ENCODE measurements at regions not wholly inside any gene's neighbourhood (a gene's known extent, or its start where the extent isn't known, plus 50 kb on each side); places are given as distances from the start of the nearest gene placed in this dataset.

DNA sequence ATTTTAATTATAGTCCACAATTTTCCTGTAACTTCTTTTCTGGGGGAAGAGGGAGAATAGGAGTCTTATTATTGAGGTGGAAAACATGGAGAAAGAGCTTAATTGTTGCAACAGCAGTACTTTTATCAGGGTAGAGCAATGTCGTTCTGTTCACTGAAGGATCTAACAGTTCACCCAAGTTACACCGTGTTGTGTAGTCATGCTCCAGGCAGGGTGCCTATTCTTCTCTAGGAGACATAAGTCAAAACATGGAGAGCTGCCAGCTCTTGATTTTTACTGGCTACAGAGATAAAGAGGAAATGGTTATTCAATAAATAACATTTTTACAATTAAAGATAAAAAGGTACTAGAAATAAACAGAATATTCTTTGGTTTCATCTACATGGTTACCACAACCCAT is 594.3 kb upstream of the NETO1 start:
- Histone ChIP-seq H3K4me3 (replicated peaks in 1 of 2; ENCODE audit: low read depth in 1 of 2, low read length in 2 of 2) (no peak overlapping the region), H3K4me1 (ENCODE audit: control insufficient read depth in 1 of 2, insufficient read depth in 2 of 2, low read length in 2 of 2) (no peaks in the 10 kb centered on the region), H4K20me1 (ENCODE audit: insufficient read depth) (no peaks in the 10 kb centered on the region), H3K27ac (ENCODE audit: low read depth, low read length) (no peak overlapping the region), H3K9ac (ENCODE audit: low read length) (no peak overlapping the region), H2AFZ (ENCODE audit: low read depth, low read length, poor library complexity, severe bottlenecking) (no peak overlapping the region), H3K79me2 (ENCODE audit: insufficient read depth, low read length) (no peaks in the 10 kb centered on the region), H3K27me3 (ENCODE audit: insufficient read depth, low read length) (no peaks in the 10 kb centered on the region), H3K9me3 (ENCODE audit: control insufficient read depth in 1 of 2, insufficient read depth in 1 of 2, low read depth in 1 of 2, low read length in 2 of 2) (peaks cover 3 to 29% of the 10 kb centered on the region in 2 experiments; a peak in 2 of 4 replicates), H3K4me2 (ENCODE audit: low read length) (no peak overlapping the region), H3K36me3 (ENCODE audit: control insufficient read depth in 1 of 2, insufficient read depth in 2 of 2, low read length in 2 of 2) (no peaks in the 10 kb centered on the region), H3K9me2 (ENCODE audit: insufficient read depth) (no peaks in the 10 kb centered on the region)
- intact Hi-C loops (cut with micrococcal nuclease) = no loop called here
- ATAC-seq = no peak
- no peak for TF ChIP-seq ZFX (IDR thresholded peaks at IDR 0.05)
- no peak for TF ChIP-seq SP1 (IDR thresholded peaks at IDR 0.05; ENCODE audit: low read depth)
- TF ChIP-seq CEBPB (IDR thresholded peaks at IDR 0.05; ENCODE audit: low read depth) = no peak
- TF ChIP-seq SRF (IDR thresholded peaks at IDR 0.05; ENCODE audit: low read depth) = no peak
- TF ChIP-seq RAD21 (IDR thresholded peaks at IDR 0.05; ENCODE audit: low read depth) = no peak
- no peak for DNase-seq (ENCODE audit: low read depth, low spot score)
- ChIA-PET CTCF (no interaction called here), POLR2A (no interaction called here), RAD21 (ENCODE audit: low non-redundant PET in 1 of 2, low total read pairs in 2 of 2, uncharacterized antibody in 2 of 2, unreplicated experiment in 2 of 2) (no interaction called here)
- no TSS peak for BruUV-seq (replicated peaks)

DNA sequence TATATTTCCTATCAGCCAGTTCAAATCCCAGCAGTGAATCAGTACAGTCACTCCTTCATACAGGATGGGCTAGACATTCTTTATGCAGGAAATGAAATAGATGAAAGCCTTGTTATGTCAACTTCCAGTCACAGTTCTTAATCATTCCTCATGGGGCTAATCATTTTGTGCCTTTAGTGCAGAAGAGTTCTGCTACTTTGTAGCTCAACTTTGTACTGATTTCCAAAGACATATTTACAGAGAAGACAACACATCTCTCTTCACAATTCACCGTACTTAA is 593.9 kb upstream of the NETO1 start:
- H2AFZ ChIP-seq (ENCODE audit: low read depth, low read length, poor library complexity, severe bottlenecking) = no peak overlapping the region
- TF ChIP-seq EGR1 (IDR thresholded peaks at IDR 0.05; ENCODE audit: low read depth) = no peak
- TF ChIP-seq EZH2 (IDR thresholded peaks at IDR 0.05) = no peak
- TF ChIP-seq, protein P1, sequence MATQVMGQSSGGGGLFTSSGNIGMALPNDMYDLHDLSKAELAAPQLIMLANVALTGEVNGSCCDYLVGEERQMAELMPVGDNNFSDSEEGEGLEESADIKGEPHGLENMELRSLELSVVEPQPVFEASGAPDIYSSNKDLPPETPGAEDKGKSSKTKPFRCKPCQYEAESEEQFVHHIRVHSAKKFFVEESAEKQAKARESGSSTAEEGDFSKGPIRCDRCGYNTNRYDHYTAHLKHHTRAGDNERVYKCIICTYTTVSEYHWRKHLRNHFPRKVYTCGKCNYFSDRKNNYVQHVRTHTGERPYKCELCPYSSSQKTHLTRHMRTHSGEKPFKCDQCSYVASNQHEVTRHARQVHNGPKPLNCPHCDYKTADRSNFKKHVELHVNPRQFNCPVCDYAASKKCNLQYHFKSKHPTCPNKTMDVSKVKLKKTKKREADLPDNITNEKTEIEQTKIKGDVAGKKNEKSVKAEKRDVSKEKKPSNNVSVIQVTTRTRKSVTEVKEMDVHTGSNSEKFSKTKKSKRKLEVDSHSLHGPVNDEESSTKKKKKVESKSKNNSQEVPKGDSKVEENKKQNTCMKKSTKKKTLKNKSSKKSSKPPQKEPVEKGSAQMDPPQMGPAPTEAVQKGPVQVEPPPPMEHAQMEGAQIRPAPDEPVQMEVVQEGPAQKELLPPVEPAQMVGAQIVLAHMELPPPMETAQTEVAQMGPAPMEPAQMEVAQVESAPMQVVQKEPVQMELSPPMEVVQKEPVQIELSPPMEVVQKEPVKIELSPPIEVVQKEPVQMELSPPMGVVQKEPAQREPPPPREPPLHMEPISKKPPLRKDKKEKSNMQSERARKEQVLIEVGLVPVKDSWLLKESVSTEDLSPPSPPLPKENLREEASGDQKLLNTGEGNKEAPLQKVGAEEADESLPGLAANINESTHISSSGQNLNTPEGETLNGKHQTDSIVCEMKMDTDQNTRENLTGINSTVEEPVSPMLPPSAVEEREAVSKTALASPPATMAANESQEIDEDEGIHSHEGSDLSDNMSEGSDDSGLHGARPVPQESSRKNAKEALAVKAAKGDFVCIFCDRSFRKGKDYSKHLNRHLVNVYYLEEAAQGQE (IDR thresholded peaks at IDR 0.05; ENCODE audit: low read depth) = no peak
- TF ChIP-seq, protein P2, sequence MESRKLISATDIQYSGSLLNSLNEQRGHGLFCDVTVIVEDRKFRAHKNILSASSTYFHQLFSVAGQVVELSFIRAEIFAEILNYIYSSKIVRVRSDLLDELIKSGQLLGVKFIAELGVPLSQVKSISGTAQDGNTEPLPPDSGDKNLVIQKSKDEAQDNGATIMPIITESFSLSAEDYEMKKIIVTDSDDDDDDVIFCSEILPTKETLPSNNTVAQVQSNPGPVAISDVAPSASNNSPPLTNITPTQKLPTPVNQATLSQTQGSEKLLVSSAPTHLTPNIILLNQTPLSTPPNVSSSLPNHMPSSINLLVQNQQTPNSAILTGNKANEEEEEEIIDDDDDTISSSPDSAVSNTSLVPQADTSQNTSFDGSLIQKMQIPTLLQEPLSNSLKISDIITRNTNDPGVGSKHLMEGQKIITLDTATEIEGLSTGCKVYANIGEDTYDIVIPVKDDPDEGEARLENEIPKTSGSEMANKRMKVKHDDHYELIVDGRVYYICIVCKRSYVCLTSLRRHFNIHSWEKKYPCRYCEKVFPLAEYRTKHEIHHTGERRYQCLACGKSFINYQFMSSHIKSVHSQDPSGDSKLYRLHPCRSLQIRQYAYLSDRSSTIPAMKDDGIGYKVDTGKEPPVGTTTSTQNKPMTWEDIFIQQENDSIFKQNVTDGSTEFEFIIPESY (IDR thresholded peaks at IDR 0.05; ENCODE audit: extremely low read depth, insufficient replicate concordance, low read length) = no peak
- TF ChIP-seq, protein P3, sequence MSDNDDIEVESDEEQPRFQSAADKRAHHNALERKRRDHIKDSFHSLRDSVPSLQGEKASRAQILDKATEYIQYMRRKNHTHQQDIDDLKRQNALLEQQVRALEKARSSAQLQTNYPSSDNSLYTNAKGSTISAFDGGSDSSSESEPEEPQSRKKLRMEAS (IDR thresholded peaks at IDR 0.05) = no peak
- no peak for TF ChIP-seq YY1 (IDR thresholded peaks at IDR 0.05; ENCODE audit: extremely low read depth, insufficient replicate concordance, low read depth, low read length)
- no peak for TF ChIP-seq ZNF274 (IDR thresholded peaks at IDR 0.05; ENCODE audit: low read depth, low read length)
- no peak for TF ChIP-seq POLR2A (IDR thresholded peaks at IDR 0.05; ENCODE audit: borderline replicate concordance, extremely low read depth, insufficient read depth, insufficient read length)
- no peak for TF ChIP-seq CBX3 (IDR thresholded peaks at IDR 0.05; ENCODE audit: low read depth)
- TF ChIP-seq CEBPB (IDR thresholded peaks at IDR 0.05; ENCODE audit: low read depth) = no peak
- TF ChIP-seq FOSL1 (IDR thresholded peaks at IDR 0.05; ENCODE audit: low read depth) = no peak
- no peak for TF ChIP-seq TCF7L2 (IDR thresholded peaks at IDR 0.05; ENCODE audit: borderline replicate concordance, extremely low read depth, insufficient read depth, insufficient read length)
- TF ChIP-seq EZH2phosphoT487 (IDR thresholded peaks at IDR 0.05; ENCODE audit: borderline replicate concordance) = no peak
- TF ChIP-seq JUND (IDR thresholded peaks at IDR 0.05) = no peak
- TF ChIP-seq, protein P4, sequence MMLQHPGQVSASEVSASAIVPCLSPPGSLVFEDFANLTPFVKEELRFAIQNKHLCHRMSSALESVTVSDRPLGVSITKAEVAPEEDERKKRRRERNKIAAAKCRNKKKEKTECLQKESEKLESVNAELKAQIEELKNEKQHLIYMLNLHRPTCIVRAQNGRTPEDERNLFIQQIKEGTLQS (IDR thresholded peaks at IDR 0.05) = no peak

More for the DNA sequence above, 593.9 kb upstream of the NETO1 start:
- DNase-seq (ENCODE audit: low read depth, low spot score) (no peak), ATAC-seq (no peak)
- H3K36me3 ChIP-seq (ENCODE audit: control insufficient read depth in 1 of 2, insufficient read depth in 2 of 2, low read length in 2 of 2) = no peaks in the 10 kb centered on the region
- no peak overlapping the region for H3K4me3 ChIP-seq (replicated peaks in 1 of 2; ENCODE audit: low read depth in 1 of 2, low read length in 2 of 2)
- RAD21 ChIA-PET (ENCODE audit: low non-redundant PET in 1 of 2, low total read pairs in 2 of 2, uncharacterized antibody in 2 of 2, unreplicated experiment in 2 of 2) = no interaction called here
- no peaks in the 10 kb centered on the region for H3K9me2 ChIP-seq (ENCODE audit: insufficient read depth)
- no peak overlapping the region for H3K4me2 ChIP-seq (ENCODE audit: low read length)
- H3K9ac ChIP-seq (ENCODE audit: low read length) = no peak overlapping the region
- H4K20me1 ChIP-seq (ENCODE audit: insufficient read depth) = no peaks in the 10 kb centered on the region
- no peaks in the 10 kb centered on the region for H3K4me1 ChIP-seq (ENCODE audit: control insufficient read depth in 1 of 2, insufficient read depth in 2 of 2, low read length in 2 of 2)
- H3K27ac ChIP-seq (ENCODE audit: low read depth, low read length) = no peak overlapping the region
- peaks cover 3 to 30% of the 10 kb centered on the region in 2 experiments; a peak in 2 of 4 replicates for H3K9me3 ChIP-seq (ENCODE audit: control insufficient read depth in 1 of 2, insufficient read depth in 1 of 2, low read depth in 1 of 2, low read length in 2 of 2)
- no peaks in the 10 kb centered on the region for H3K79me2 ChIP-seq (ENCODE audit: insufficient read depth, low read length)
- CTCF ChIA-PET = no interaction called here
- no peaks in the 10 kb centered on the region for H3K27me3 ChIP-seq (ENCODE audit: insufficient read depth, low read length)
- POLR2A ChIA-PET = no interaction called here
- intact Hi-C loops (cut with micrococcal nuclease) = no loop called here
- BruUV-seq (replicated peaks) = no TSS peak
